ENCODE measurements at regions not wholly inside any gene's neighbourhood (a gene's known extent, or its start where the extent isn't known, plus 50 kb on each side); places are given as distances from the start of the nearest gene placed in this dataset.

DNA sequence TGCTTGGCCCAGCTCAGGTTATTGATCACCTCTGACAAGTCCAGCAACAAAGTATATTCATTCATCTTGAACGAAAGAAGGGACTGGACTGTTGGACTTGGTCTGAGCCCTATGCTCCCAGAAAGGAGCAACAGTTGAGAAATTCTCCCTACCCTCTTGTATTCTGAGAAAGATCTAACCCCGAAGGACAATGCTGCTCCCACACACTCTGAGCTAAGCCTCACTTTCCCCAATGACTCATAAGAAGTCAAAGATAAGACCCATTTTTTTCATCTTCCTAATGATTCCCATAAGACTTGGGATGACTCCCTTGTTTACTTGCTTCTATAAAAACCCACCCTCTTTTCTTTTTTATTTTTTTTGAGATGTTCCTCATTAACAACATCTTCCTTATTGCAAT lies 549.4 kb upstream of the MDFIC2 start:
- Mint-ChIP-seq H3K4me3 (no peak overlapping the region), H3K36me3 (peaks cover 28% of the 10 kb centered on the region), H3K4me1 (peaks cover 32% of the 10 kb centered on the region), H3K27ac (no peak overlapping the region), H3K27me3 (ENCODE audit: low read depth) (no peaks in the 10 kb centered on the region), H3K9me3 (peaks cover 36% of the 10 kb centered on the region)
- ChIA-PET CTCF (no interaction called here), POLR2A (no interaction called here)
- TF ChIP-seq, protein P1, sequence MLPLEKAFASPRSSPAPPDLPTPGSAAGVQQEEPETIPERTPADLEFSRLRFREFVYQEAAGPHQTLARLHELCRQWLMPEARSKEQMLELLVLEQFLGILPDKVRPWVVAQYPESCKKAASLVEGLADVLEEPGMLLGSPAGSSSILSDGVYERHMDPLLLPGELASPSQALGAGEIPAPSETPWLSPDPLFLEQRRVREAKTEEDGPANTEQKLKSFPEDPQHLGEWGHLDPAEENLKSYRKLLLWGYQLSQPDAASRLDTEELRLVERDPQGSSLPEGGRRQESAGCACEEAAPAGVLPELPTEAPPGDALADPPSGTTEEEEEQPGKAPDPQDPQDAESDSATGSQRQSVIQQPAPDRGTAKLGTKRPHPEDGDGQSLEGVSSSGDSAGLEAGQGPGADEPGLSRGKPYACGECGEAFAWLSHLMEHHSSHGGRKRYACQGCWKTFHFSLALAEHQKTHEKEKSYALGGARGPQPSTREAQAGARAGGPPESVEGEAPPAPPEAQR (CRISPR knock-in tag; IDR thresholded peaks at IDR 0.05): no peak
- TF ChIP-seq GRHL2 (CRISPR knock-in tag; IDR thresholded peaks at IDR 0.05; ENCODE audit: insufficient replicate concordance, severe bottlenecking) (no peak), CBFB (CRISPR knock-in tag; IDR thresholded peaks at IDR 0.05; ENCODE audit: low read depth) (no peak), MXD4 (CRISPR knock-in tag; IDR thresholded peaks at IDR 0.05; ENCODE audit: borderline replicate concordance) (no peak), HMGA2 (CRISPR knock-in tag; IDR thresholded peaks at IDR 0.05) (no peak), FOXJ3 (CRISPR knock-in tag; IDR thresholded peaks at IDR 0.05; ENCODE audit: borderline replicate concordance) (no peak), TP53 (CRISPR knock-in tag; IDR thresholded peaks at IDR 0.05) (no peak), ZNF423 (CRISPR knock-in tag; IDR thresholded peaks at IDR 0.05) (no peak), ZNF396 (CRISPR knock-in tag; IDR thresholded peaks at IDR 0.05; ENCODE audit: borderline replicate concordance) (no peak), ZNF138 (CRISPR knock-in tag; conservative IDR thresholded peaks at IDR 0.05) (no peak), SP1 (CRISPR knock-in tag; conservative IDR thresholded peaks at IDR 0.05) (no peak), ZBTB21 (CRISPR knock-in tag; IDR thresholded peaks at IDR 0.05; ENCODE audit: borderline replicate concordance) (no peak)
- TF ChIP-seq, protein P2, sequence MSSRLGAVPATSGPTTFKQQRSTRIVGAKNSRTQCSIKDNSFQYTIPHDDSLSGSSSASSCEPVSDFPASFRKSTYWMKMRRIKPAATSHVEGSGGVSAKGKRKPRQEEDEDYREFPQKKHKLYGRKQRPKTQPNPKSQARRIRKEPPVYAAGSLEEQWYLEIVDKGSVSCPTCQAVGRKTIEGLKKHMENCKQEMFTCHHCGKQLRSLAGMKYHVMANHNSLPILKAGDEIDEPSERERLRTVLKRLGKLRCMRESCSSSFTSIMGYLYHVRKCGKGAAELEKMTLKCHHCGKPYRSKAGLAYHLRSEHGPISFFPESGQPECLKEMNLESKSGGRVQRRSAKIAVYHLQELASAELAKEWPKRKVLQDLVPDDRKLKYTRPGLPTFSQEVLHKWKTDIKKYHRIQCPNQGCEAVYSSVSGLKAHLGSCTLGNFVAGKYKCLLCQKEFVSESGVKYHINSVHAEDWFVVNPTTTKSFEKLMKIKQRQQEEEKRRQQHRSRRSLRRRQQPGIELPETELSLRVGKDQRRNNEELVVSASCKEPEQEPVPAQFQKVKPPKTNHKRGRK (CRISPR knock-in tag; IDR thresholded peaks at IDR 0.05; ENCODE audit: borderline replicate concordance): no peak
- TF ChIP-seq, protein P3, sequence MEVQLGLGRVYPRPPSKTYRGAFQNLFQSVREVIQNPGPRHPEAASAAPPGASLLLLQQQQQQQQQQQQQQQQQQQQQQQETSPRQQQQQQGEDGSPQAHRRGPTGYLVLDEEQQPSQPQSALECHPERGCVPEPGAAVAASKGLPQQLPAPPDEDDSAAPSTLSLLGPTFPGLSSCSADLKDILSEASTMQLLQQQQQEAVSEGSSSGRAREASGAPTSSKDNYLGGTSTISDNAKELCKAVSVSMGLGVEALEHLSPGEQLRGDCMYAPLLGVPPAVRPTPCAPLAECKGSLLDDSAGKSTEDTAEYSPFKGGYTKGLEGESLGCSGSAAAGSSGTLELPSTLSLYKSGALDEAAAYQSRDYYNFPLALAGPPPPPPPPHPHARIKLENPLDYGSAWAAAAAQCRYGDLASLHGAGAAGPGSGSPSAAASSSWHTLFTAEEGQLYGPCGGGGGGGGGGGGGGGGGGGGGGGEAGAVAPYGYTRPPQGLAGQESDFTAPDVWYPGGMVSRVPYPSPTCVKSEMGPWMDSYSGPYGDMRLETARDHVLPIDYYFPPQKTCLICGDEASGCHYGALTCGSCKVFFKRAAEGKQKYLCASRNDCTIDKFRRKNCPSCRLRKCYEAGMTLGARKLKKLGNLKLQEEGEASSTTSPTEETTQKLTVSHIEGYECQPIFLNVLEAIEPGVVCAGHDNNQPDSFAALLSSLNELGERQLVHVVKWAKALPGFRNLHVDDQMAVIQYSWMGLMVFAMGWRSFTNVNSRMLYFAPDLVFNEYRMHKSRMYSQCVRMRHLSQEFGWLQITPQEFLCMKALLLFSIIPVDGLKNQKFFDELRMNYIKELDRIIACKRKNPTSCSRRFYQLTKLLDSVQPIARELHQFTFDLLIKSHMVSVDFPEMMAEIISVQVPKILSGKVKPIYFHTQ (CRISPR knock-in tag; IDR thresholded peaks at IDR 0.05): no peak
- TF ChIP-seq, protein P4, sequence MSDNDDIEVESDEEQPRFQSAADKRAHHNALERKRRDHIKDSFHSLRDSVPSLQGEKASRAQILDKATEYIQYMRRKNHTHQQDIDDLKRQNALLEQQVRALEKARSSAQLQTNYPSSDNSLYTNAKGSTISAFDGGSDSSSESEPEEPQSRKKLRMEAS (CRISPR knock-in tag; IDR thresholded peaks at IDR 0.05): no peak
- TF ChIP-seq, protein P5, sequence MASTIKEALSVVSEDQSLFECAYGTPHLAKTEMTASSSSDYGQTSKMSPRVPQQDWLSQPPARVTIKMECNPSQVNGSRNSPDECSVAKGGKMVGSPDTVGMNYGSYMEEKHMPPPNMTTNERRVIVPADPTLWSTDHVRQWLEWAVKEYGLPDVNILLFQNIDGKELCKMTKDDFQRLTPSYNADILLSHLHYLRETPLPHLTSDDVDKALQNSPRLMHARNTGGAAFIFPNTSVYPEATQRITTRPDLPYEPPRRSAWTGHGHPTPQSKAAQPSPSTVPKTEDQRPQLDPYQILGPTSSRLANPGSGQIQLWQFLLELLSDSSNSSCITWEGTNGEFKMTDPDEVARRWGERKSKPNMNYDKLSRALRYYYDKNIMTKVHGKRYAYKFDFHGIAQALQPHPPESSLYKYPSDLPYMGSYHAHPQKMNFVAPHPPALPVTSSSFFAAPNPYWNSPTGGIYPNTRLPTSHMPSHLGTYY (CRISPR knock-in tag; IDR thresholded peaks at IDR 0.05): no peak
- TF ChIP-seq, protein P6, sequence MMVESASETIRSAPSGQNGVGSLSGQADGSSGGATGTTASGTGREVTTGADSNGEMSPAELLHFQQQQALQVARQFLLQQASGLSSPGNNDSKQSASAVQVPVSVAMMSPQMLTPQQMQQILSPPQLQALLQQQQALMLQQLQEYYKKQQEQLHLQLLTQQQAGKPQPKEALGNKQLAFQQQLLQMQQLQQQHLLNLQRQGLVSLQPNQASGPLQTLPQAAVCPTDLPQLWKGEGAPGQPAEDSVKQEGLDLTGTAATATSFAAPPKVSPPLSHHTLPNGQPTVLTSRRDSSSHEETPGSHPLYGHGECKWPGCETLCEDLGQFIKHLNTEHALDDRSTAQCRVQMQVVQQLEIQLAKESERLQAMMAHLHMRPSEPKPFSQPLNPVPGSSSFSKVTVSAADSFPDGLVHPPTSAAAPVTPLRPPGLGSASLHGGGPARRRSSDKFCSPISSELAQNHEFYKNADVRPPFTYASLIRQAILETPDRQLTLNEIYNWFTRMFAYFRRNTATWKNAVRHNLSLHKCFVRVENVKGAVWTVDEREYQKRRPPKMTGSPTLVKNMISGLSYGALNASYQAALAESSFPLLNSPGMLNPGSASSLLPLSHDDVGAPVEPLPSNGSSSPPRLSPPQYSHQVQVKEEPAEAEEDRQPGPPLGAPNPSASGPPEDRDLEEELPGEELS (CRISPR knock-in tag; IDR thresholded peaks at IDR 0.05): no peak
- TF ChIP-seq, protein P7, sequence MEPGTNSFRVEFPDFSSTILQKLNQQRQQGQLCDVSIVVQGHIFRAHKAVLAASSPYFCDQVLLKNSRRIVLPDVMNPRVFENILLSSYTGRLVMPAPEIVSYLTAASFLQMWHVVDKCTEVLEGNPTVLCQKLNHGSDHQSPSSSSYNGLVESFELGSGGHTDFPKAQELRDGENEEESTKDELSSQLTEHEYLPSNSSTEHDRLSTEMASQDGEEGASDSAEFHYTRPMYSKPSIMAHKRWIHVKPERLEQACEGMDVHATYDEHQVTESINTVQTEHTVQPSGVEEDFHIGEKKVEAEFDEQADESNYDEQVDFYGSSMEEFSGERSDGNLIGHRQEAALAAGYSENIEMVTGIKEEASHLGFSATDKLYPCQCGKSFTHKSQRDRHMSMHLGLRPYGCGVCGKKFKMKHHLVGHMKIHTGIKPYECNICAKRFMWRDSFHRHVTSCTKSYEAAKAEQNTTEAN (CRISPR knock-in tag; IDR thresholded peaks at IDR 0.05): no peak
- ATAC-seq (no peak), DNase-seq (ENCODE audit: low spot score) (no peak)

Data from WTC11 (cell line).